K562 (cell line): ENCODE measurements at regions not wholly inside any gene's neighbourhood (a gene's known extent, or its start where the extent isn't known, plus 50 kb on each side); places are given as distances from the start of the nearest gene placed in this dataset.

Experiments used
- ATAC-seq: fragments of 200-7000 bp; cut with Tn5 transposase; 3 replicates; pipeline ENCODE4 v1.9.1; 2020; ENCODE audit warnings: moderate library complexity
- BruUV-seq: library from RNA; stranded (reverse); fragments of 400-500 nt; replicated peaks from 2 replicates; lab custom pipeline; 2021; lab: Mats Ljungman, UMichigan
- CTCF ChIA-PET: fragments of 300-600 bp; formaldehyde crosslinking; extraction: SDS; loops from one replicate; lab custom pipeline; 2021; ENCODE audit warnings: low intra/inter-chr PET ratio; lab: Yijun Ruan, JAX
- POLR2A ChIA-PET: fragments of 300-600, 350-650 bp; sonication (Branson Sonifier 250); formaldehyde crosslinking; extraction: SDS; loops from one replicate; lab custom pipeline; 2021; ENCODE audit warnings: antibody characterized with exemption, inconsistent platforms; lab: Yijun Ruan, JAX
- DNase-seq, 4 experiments: peaks; one replicate each; pipeline versions ENCODE4 v3.0.0 to v3.0.0-alpha.2; 2011 to 2018; ENCODE audit warnings: low spot score in 3 of 4, mixed read lengths in 3 of 4; ENCODE audit errors: extremely low read depth in 1 of 4
- FAIRE-seq: peaks from 2 replicates; lab custom pipeline; 2011; peaks lifted over from hg19 to GRCh38; lab: Jason Lieb, UNC
- H2AFZ ChIP-seq: 2 replicates; pipeline ENCODE4 v1.6.0; 2011; ENCODE audit warnings: low read depth, low read length, control low read depth, inconsistent platforms
- H3K27ac ChIP-seq: fragments of 200-600 bp; 3 replicates; pipeline ENCODE4 v1.8.0; 2011; ENCODE audit warnings: low read depth, mild to moderate bottlenecking, control low read depth, inconsistent platforms, low read length, moderate library complexity, mixed read lengths; ENCODE audit errors: extremely low read depth
- H3K27me3 ChIP-seq, 2 experiments: fragments of 300-600 bp in 1 of 2; 2 replicates in 1 of 2; 3 replicates in 1 of 2; pipeline versions ENCODE4 v1.6.0 to v1.8.0; 2011; ENCODE audit warnings: inconsistent platforms in 2 of 2, low read length in 2 of 2, mild to moderate bottlenecking in 1 of 2, mixed read lengths in 1 of 2, moderate library complexity in 1 of 2; ENCODE audit not compliant: control insufficient read depth in 2 of 2, insufficient read depth in 2 of 2
- H3K36me3 ChIP-seq: fragments of 300-600 bp; 3 replicates; pipeline ENCODE4 v1.8.0; 2011; ENCODE audit warnings: mild to moderate bottlenecking, low read length, inconsistent platforms; ENCODE audit not compliant: control insufficient read depth, insufficient read depth
- H3K4me1 ChIP-seq, 2 experiments: fragments of 200-600 bp in 1 of 2; replicated peaks in 1 of 2; 2 replicates in 1 of 2; 3 replicates in 1 of 2; pipeline versions ENCODE4 v1.5.1 to v1.8.0; 2011; ENCODE audit warnings: inconsistent platforms in 2 of 2, low read length in 2 of 2, mild to moderate bottlenecking in 1 of 2, mixed read lengths in 1 of 2, moderate library complexity in 1 of 2; ENCODE audit not compliant: control insufficient read depth in 2 of 2, insufficient read depth in 2 of 2
- H3K4me2 ChIP-seq: 2 replicates; pipeline ENCODE4 v1.6.1; 2011; ENCODE audit warnings: low read length, control low read depth, inconsistent platforms, mixed read lengths; ENCODE audit not compliant: insufficient read depth
- H3K4me3 ChIP-seq: fragments of 200-600 bp; sonication (generic), shearing (Covaris generic); 2 replicates; pipeline ENCODE4 v1.5.1; 2016; ENCODE audit warnings: control low read depth, inconsistent platforms
- H3K79me2 ChIP-seq: fragments of 200-600 bp; 3 replicates; pipeline ENCODE4 v1.8.0; 2011; ENCODE audit warnings: low read length, inconsistent platforms; ENCODE audit not compliant: control insufficient read depth, insufficient read depth
- H3K9ac ChIP-seq, 2 experiments: 2 replicates each; pipeline versions ENCODE4 v1.6.0 to v1.6.1; 2011; ENCODE audit warnings: low read depth in 2 of 2, low read length in 2 of 2, control low read depth in 1 of 2, inconsistent platforms in 1 of 2, mild to moderate bottlenecking in 1 of 2, mixed read lengths in 1 of 2; ENCODE audit not compliant: insufficient read depth in 1 of 2
- H3K9me1 ChIP-seq: one replicate; pipeline ENCODE4 v1.6.0; 2011; ENCODE audit warnings: inconsistent platforms, mild to moderate bottlenecking, low read length, moderate library complexity; ENCODE audit not compliant: control insufficient read depth, insufficient read depth
- H3K9me3 ChIP-seq: replicated peaks from 2 replicates; pipeline ENCODE4 v1.5.1; 2011; ENCODE audit warnings: low read depth, low read length, inconsistent platforms; ENCODE audit not compliant: control insufficient read depth, insufficient read depth
- H4K20me1 ChIP-seq: replicated peaks from 2 replicates; pipeline ENCODE4 v1.6.1; 2011; ENCODE audit warnings: low read length, inconsistent platforms, mixed read lengths; ENCODE audit not compliant: control insufficient read depth, insufficient read depth
- BRF2 ChIP-seq: IDR thresholded peaks from 3 replicates; pipeline ENCODE4 v1.6.1; 2011; ENCODE audit warnings: borderline replicate concordance, mild to moderate bottlenecking; ENCODE audit not compliant: insufficient read length, insufficient read depth
- DNMT1 ChIP-seq: fragments of 450-650 bp; IDR thresholded peaks from 2 replicates; pipeline ENCODE4 v1.6.1; 2016; ENCODE audit warnings: antibody characterized with exemption, mild to moderate bottlenecking
- ETS2 ChIP-seq: IDR thresholded peaks from 2 replicates; pipeline ENCODE4 v1.6.1; 2016; ENCODE audit warnings: borderline replicate concordance, missing genetic modification characterization, mild to moderate bottlenecking, moderate library complexity, missing compliant biosample characterization; ENCODE audit not compliant: poor library complexity, severe bottlenecking
- HEY1 ChIP-seq: fragments of 250-450 bp; sonication (Bioruptor Pico); IDR thresholded peaks from 2 replicates; pipeline ENCODE4 v1.5.0; 2020; ENCODE audit warnings: mild to moderate bottlenecking, moderate library complexity, borderline replicate concordance
- HNRNPLL ChIP-seq: fragments of 200-400 bp; formaldehyde crosslinking; IDR thresholded peaks from 2 replicates; pipeline ENCODE4 v1.6.1; 2017; ENCODE audit warnings: low read length, low read depth, mild to moderate bottlenecking; ENCODE audit not compliant: poor library complexity, severe bottlenecking
- IRF2 ChIP-seq: sonication (generic); formaldehyde crosslinking; IDR thresholded peaks from 2 replicates; pipeline ENCODE4 v1.8.1; 2022; ENCODE audit warnings: mild to moderate bottlenecking, missing genetic modification reagents
- KDM4B ChIP-seq, 2 experiments: fragments of 450-650 bp in 1 of 2; sonication (generic) in 1 of 2; IDR thresholded peaks; 2 replicates each; pipeline ENCODE4 v1.6.1; 2016 to 2017; ENCODE audit warnings: borderline replicate concordance in 2 of 2, antibody characterized with exemption in 1 of 2, low read depth in 1 of 2, mild to moderate bottlenecking in 1 of 2
- MAFG ChIP-seq: fragments of 450-650 bp; conservative IDR thresholded peaks from 2 replicates; pipeline ENCODE4 v1.6.1; 2016; ENCODE audit warnings: missing genetic modification characterization, missing compliant biosample characterization
- MXI1 ChIP-seq: IDR thresholded peaks from 2 replicates; pipeline ENCODE4 v1.6.1; 2011; ENCODE audit warnings: low read depth, mild to moderate bottlenecking, improper control_type of control experiment, low read length
- PTRF ChIP-seq: fragments of 450-650 bp; IDR thresholded peaks from 2 replicates; pipeline ENCODE4 v1.6.1; 2016; ENCODE audit warnings: mild to moderate bottlenecking, missing genetic modification characterization, missing compliant biosample characterization
- SLC30A9 ChIP-seq: fragments of 250-450 bp; sonication (Bioruptor Pico); IDR thresholded peaks from 2 replicates; pipeline ENCODE4 v1.8.0; 2022; ENCODE audit warnings: mild to moderate bottlenecking, moderate library complexity
- SMAD1 ChIP-seq: fragments of 150-350 bp; IDR thresholded peaks from 2 replicates; pipeline ENCODE4 v1.6.1; 2014; ENCODE audit warnings: low read length, low read depth; ENCODE audit not compliant: partially characterized antibody
- STAG1 ChIP-seq: sonication (generic); formaldehyde crosslinking; IDR thresholded peaks from 2 replicates; pipeline ENCODE4 v1.5.0; 2020; ENCODE audit warnings: missing genetic modification reagents, borderline replicate concordance
- ZBTB5 ChIP-seq: fragments of 450-650 bp; IDR thresholded peaks from 2 replicates; pipeline ENCODE4 v1.6.1; 2017; ENCODE audit warnings: antibody characterized with exemption
- ZNF311 ChIP-seq: fragments of 250-450 bp; sonication (Bioruptor Pico); IDR thresholded peaks from 2 replicates; pipeline ENCODE4 v1.4.0; 2020; ENCODE audit warnings: mild to moderate bottlenecking, moderate library complexity
- ZNF444 ChIP-seq: fragments of 250-450 bp; sonication (Bioruptor Pico); IDR thresholded peaks from 2 replicates; pipeline ENCODE4 v1.4.0; 2020; ENCODE audit warnings: mild to moderate bottlenecking, moderate library complexity
- ZNF79 ChIP-seq: fragments of 250-450 bp; sonication (Bioruptor Pico); IDR thresholded peaks from 2 replicates; pipeline ENCODE4 v1.4.0; 2020; ENCODE audit warnings: low read depth, mild to moderate bottlenecking, moderate library complexity
- WGBS: fragments of 100-300 bp; shearing (Covaris generic); methylation state at CpG from one replicate; pipeline ENCODE4 v1.1.6; 2016; ENCODE audit warnings: low coverage, mixed read lengths; ENCODE audit not compliant: insufficient coverage; ENCODE audit errors: missing lambda C conversion rate; 5-methylcytosine and 5-hydroxymethylcytosine counted together
- in situ Hi-C: fragments of 300-500 bp; cut with MboI; formaldehyde crosslinking; loops from 4 replicates; pipeline ENCODE4 v1.15.0; 2018; ENCODE audit warnings: inconsistent platforms, mixed read lengths
- intact Hi-C: fragments of 100-400 bp; cut with micrococcal nuclease; formaldehyde crosslinking; loops from 2 replicates; pipeline ENCODE4 v1.14.2; 2022
- TF ChIP-seq, protein P1 (sequence below), 2 experiments: fragments of 450-650 bp in 1 of 2; sonication (generic) in 1 of 2; formaldehyde crosslinking in 1 of 2; IDR thresholded peaks in 1 of 2; conservative IDR thresholded peaks in 1 of 2; 2 replicates each; pipeline versions ENCODE4 v1.6.1 to v1.8.1; 2016 to 2023; ENCODE audit warnings: mild to moderate bottlenecking in 2 of 2, moderate library complexity in 2 of 2, inconsistent platforms in 1 of 2, missing genetic modification reagents in 1 of 2

DNA sequence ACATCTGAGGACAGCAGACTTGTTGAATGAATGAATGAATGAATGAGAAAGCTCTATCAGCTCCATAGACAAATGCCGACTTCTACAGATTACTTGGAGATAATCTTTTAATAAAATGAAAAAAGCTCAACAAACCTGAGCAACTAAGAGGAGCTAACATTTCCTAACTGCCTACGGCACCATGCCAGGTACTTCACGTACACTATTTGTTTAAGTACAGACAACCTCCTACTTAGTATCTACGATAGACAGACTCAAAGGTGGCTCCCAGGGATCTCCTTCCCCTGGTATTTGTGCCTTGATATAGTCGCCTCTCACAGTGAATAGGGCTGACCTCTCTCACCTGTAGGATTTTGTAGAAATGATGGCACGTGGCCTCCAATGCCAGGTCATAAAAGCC is 412.2 kb upstream of the FAT1 start:
- Histone ChIP-seq H3K79me2 (no peaks in the 10 kb centered on the region), H3K9ac (no peak overlapping the region), H3K4me2 (no peak overlapping the region), H3K9me3 (no peaks in the 10 kb centered on the region), H3K9me1 (no peaks in the 10 kb centered on the region), H4K20me1 (no peaks in the 10 kb centered on the region), H3K4me1 (no peaks in the 10 kb centered on the region)
- intact Hi-C loops (no loop called here), in situ Hi-C loops (no loop called here)
- CTCF ChIA-PET = no interaction called here
- no peak for DNase-seq
- FAIRE-seq = no peak
- TF ChIP-seq ZNF79 (CRISPR knock-in tag) (no peak), STAG1 (CRISPR knock-in tag) (no peak), MXI1 (no peak), SLC30A9 (no peak), HEY1 (CRISPR knock-in tag) (no peak), HNRNPLL (no peak), MAFG (tag) (no peak), DNMT1 (no peak), IRF2 (no peak), KDM4B (IDR thresholded peaks at IDR 0.05; ENCODE audit: borderline replicate concordance in 2 of 2, low read depth in 1 of 2) (no peak), PTRF (tag) (no peak), BRF2 (no peak), ZNF311 (CRISPR knock-in tag) (no peak), SMAD1 (no peak), ZNF444 (no peak), ZBTB5 (no peak), ETS2 (no peak)
- TF ChIP-seq, protein P1, sequence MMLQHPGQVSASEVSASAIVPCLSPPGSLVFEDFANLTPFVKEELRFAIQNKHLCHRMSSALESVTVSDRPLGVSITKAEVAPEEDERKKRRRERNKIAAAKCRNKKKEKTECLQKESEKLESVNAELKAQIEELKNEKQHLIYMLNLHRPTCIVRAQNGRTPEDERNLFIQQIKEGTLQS (IDR thresholded peaks at IDR 0.05) = no peak
- TF ChIP-seq, protein P1 (CRISPR knock-in tag; conservative IDR thresholded peaks at IDR 0.05) = no peak
- TF ChIP-seq, all 486 proteins: peak for 0
- ATAC-seq = no peak
- no TSS peak for BruUV-seq
- POLR2A ChIA-PET = interaction anchor here (0.6 to 1.1 kb wide), 3 partner anchors 17 to 75 kb away, joined by 3 to 4 read pairs (median 3); no protein-coding TSS in a partner anchor
- no peaks in the 10 kb centered on the region for H3K36me3 ChIP-seq
- H2AFZ ChIP-seq = no peak overlapping the region
- no peak overlapping the region for H3K4me3 ChIP-seq
- 7% methylated on average over 6 of the region's 6 CpGs for WGBS
- no peak overlapping the region for H3K27ac ChIP-seq
- H3K27me3 ChIP-seq = no peaks in the 10 kb centered on the region
